ENCODE measurements at regions not wholly inside any gene's neighbourhood (a gene's known extent, or its start where the extent isn't known, plus 50 kb on each side); places are given as distances from the start of the nearest gene placed in this dataset.

DNA sequence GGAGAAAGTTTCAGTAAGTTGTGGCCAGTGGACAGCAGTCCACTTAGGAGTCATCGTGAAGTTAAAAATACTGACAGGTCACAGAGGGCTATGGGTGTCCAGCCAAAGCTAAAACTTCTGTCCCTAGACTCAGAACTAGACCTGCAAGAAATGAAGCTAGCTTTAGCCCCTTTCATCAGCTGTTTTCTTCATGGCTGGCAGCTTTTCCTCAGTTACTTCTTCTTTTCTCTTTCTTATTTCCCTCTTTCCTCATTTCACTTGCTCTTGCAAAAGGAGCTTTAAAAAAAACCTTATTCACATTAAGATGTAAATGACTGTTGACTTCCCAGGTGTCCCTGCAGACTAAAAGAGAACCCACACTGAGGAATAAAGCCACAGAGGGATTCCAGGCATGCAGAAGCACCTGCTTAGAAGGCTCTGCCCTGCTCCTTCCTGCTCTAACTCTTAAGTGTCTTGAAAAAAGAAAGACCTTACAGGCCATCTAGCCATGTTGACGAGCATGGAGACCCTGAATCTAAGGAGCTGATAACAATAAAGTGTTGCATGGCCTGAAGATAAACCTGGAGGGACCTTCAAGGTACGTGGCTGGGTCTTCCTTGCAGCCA is 69.7 kb upstream of the CCND2 start:
- Mint-ChIP-seq H3K27me3 (no peaks in the 10 kb centered on the region), H3K27ac (no peak overlapping the region), H3K9me3 (no peaks in the 10 kb centered on the region), H3K4me1 (ENCODE audit: low read depth) (no peaks in the 10 kb centered on the region), H3K4me3 (no peak overlapping the region), H3K36me3 (ENCODE audit: low read depth) (no peaks in the 10 kb centered on the region)
- no peaks in the 10 kb centered on the region for H3K4me1 ChIP-seq (ENCODE audit: insufficient read depth, low read length)
- H3K9me3 ChIP-seq (ENCODE audit: control insufficient read depth in 1 of 2, insufficient read depth in 1 of 2, low read length in 2 of 2): no peaks in the 10 kb centered on the region
- CTCF ChIA-PET: no interaction called here
- TF ChIP-seq, protein P1, sequence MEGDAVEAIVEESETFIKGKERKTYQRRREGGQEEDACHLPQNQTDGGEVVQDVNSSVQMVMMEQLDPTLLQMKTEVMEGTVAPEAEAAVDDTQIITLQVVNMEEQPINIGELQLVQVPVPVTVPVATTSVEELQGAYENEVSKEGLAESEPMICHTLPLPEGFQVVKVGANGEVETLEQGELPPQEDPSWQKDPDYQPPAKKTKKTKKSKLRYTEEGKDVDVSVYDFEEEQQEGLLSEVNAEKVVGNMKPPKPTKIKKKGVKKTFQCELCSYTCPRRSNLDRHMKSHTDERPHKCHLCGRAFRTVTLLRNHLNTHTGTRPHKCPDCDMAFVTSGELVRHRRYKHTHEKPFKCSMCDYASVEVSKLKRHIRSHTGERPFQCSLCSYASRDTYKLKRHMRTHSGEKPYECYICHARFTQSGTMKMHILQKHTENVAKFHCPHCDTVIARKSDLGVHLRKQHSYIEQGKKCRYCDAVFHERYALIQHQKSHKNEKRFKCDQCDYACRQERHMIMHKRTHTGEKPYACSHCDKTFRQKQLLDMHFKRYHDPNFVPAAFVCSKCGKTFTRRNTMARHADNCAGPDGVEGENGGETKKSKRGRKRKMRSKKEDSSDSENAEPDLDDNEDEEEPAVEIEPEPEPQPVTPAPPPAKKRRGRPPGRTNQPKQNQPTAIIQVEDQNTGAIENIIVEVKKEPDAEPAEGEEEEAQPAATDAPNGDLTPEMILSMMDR (IDR thresholded peaks at IDR 0.05): no peak
- POLR2A ChIA-PET: no interaction called here
- no peak for ATAC-seq (ENCODE audit: poor library complexity)
- H3K4me3 ChIP-seq (ENCODE audit: low read length): no peak overlapping the region
- intact Hi-C loops (cut with DNase I, micrococcal nuclease): no loop called here
- DNase-seq: no peak
- H3K27ac ChIP-seq (ENCODE audit: low read depth in 1 of 2, low read length in 2 of 2): no peak overlapping the region
- H3K27me3 ChIP-seq (ENCODE audit: control insufficient read depth in 1 of 2, insufficient read depth in 2 of 2, low read length in 2 of 2): no peaks in the 10 kb centered on the region
- H3K36me3 ChIP-seq (ENCODE audit: insufficient read depth, low read length): no peaks in the 10 kb centered on the region

DNA sequence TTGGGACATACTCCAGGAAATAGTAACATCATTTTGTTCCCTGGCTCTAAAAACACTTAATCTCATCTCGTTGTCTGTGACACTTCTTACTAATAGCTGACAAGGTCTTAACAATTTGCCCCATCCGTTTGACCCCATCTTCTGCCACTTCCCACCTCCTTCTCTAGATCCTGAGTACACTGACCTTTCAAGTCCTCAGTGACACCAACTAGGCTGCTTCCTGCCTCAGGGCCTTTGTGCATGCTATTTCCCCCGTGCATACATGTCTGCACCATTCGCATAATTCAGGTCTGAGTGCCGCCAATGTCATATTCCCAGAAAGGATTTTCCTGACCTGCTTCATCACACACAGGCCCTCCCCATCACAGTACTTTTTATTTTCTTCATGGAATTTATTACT is 70.6 kb upstream of the CCND2 start:
- Histone ChIP-seq H3K4me3 (ENCODE audit: low read length) (no peak overlapping the region), H3K9me3 (ENCODE audit: control insufficient read depth in 1 of 2, insufficient read depth in 1 of 2, low read length in 2 of 2) (no peaks in the 10 kb centered on the region), H3K27ac (ENCODE audit: low read depth in 1 of 2, low read length in 2 of 2) (no peak overlapping the region), H3K4me1 (ENCODE audit: insufficient read depth, low read length) (peaks cover 1% of the 10 kb centered on the region), H3K36me3 (ENCODE audit: insufficient read depth, low read length) (no peaks in the 10 kb centered on the region), H3K27me3 (ENCODE audit: control insufficient read depth in 1 of 2, insufficient read depth in 2 of 2, low read length in 2 of 2) (no peaks in the 10 kb centered on the region)
- TF ChIP-seq, protein P1 (IDR thresholded peaks at IDR 0.05): no peak
- Mint-ChIP-seq H3K4me3 (no peak overlapping the region), H3K27ac (no peak overlapping the region), H3K4me1 (ENCODE audit: low read depth) (no peaks in the 10 kb centered on the region), H3K9me3 (no peaks in the 10 kb centered on the region), H3K27me3 (no peaks in the 10 kb centered on the region), H3K36me3 (ENCODE audit: low read depth) (no peaks in the 10 kb centered on the region)
- intact Hi-C loops (cut with DNase I, micrococcal nuclease): no loop called here
- ATAC-seq (ENCODE audit: poor library complexity): no peak
- ChIA-PET CTCF (no interaction called here), POLR2A (no interaction called here)
- no peak for DNase-seq

DNA sequence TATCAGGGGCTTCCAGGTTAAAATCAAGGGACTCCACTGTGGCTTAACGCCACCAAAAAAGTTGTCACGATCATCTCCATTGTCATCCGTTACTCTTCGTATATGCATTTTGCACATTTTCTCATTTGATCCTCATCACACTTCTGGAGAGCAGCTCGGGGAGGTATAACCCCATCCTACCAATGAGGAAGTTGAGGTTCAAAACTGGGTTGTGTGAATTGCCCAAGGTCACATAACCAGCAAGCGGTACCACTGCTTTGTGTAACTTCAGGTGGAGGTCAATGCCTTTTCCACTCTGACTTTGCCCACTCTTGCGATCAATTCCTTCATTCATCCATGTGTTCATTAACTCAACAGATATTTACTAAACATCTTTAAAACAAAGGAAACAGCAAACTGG is 71.1 kb upstream of the CCND2 start:
- POLR2A ChIA-PET: no interaction called here
- H3K4me3 Mint-ChIP-seq: no peak overlapping the region
- H3K27me3 ChIP-seq (ENCODE audit: control insufficient read depth in 1 of 2, insufficient read depth in 2 of 2, low read length in 2 of 2): no peaks in the 10 kb centered on the region
- intact Hi-C loops (cut with DNase I, micrococcal nuclease): no loop called here
- TF ChIP-seq, protein P1 (IDR thresholded peaks at IDR 0.05): no peak
- no peak for ATAC-seq (ENCODE audit: poor library complexity)
- H3K27ac Mint-ChIP-seq: no peak overlapping the region
- no peaks in the 10 kb centered on the region for H3K9me3 Mint-ChIP-seq
- CTCF ChIA-PET: no interaction called here
- H3K36me3 ChIP-seq (ENCODE audit: insufficient read depth, low read length): no peaks in the 10 kb centered on the region
- no peak overlapping the region for H3K4me3 ChIP-seq (ENCODE audit: low read length)
- H3K27ac ChIP-seq (ENCODE audit: low read depth in 1 of 2, low read length in 2 of 2): no peak overlapping the region
- no peaks in the 10 kb centered on the region for H3K9me3 ChIP-seq (ENCODE audit: control insufficient read depth in 1 of 2, insufficient read depth in 1 of 2, low read length in 2 of 2)
- no peaks in the 10 kb centered on the region for H3K4me1 Mint-ChIP-seq (ENCODE audit: low read depth)
- H3K27me3 Mint-ChIP-seq: no peaks in the 10 kb centered on the region
- H3K36me3 Mint-ChIP-seq (ENCODE audit: low read depth): no peaks in the 10 kb centered on the region
- no peak for DNase-seq
- H3K4me1 ChIP-seq (ENCODE audit: insufficient read depth, low read length): peaks cover 3% of the 10 kb centered on the region
